Colonic mucosa (tissue), 4 donors: ENCODE measurements at regions not wholly inside any gene's neighbourhood (a gene's known extent, or its start where the extent isn't known, plus 50 kb on each side); places are given as distances from the start of the nearest gene placed in this dataset.

Source experiments
- DNase-seq: peaks from one replicate; pipeline ENCODE4 v3.0.0-alpha.2; 2020
- H3K27ac ChIP-seq: fragments of 200-600 bp; one replicate; pipeline ENCODE4 v1.8.0; 2021
- H3K27me3 ChIP-seq: fragments of 200-600 bp; one replicate; pipeline ENCODE4 v1.8.0; 2021
- H3K36me3 ChIP-seq: fragments of 200-600 bp; one replicate; pipeline ENCODE4 v1.8.0; 2021
- H3K4me1 ChIP-seq: fragments of 200-600 bp; one replicate; pipeline ENCODE4 v1.8.0; 2021; ENCODE audit warnings: mild to moderate bottlenecking
- H3K4me3 ChIP-seq: fragments of 200-600 bp; one replicate; pipeline ENCODE4 v1.8.0; 2021
- H3K9ac ChIP-seq, 2 donors: one replicate each; pipeline ENCODE4 v1.7.0; 2013; ENCODE audit warnings: control low read depth in 2 of 2, low read depth in 2 of 2, low read length in 2 of 2
- H3K9me3 ChIP-seq: fragments of 200-600 bp; one replicate; pipeline ENCODE4 v1.8.0; 2021
- CTCF ChIP-seq: fragments of 200-600 bp; IDR thresholded peaks from one replicate; pipeline ENCODE4 v1.8.0; 2022; ENCODE audit warnings: antibody characterized with exemption, mild to moderate bottlenecking
- intact Hi-C: fragments of 100-400 bp; cut with DNase I; formaldehyde crosslinking; loops from one replicate; pipeline ENCODE4 v1.14.1; 2022
- donor health status: healthy.
- donor health status: DM: no; HTN: no; CAD: no.
- donor health status: DM: no; HTN: no; CAD: no.

DNA sequence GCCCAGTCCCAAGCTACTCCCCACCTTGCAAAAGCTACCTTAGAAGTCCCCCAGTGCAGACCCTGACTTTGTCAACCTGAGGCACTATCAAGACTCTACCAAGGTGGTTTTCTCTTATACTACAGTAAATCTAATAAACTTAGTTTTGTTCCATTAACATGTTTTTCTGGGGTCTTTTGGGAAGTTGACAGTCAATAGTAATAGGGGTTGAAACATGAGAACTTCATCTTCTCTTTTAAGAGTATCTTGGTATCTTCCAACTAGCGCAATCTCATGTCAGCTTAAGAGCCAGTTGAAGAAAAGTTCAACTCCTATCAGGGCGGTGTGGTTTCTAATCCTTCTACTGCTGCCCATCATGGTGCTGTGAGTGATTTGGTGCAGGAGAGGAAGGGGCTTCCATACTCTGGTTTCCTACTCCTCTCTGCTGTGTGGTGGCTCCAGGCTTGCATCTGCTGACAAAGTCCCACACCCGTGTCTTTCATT, 164.2 kb downstream of the FOXA2 start:
- no peaks in the 10 kb centered on the region for H3K4me1 ChIP-seq
- TF ChIP-seq CTCF = no peak
- no peaks in the 10 kb centered on the region for H3K9me3 ChIP-seq
- no peak overlapping the region for H3K4me3 ChIP-seq
- DNase-seq = no peak
- H3K27ac ChIP-seq = no peak overlapping the region
- no peaks in the 10 kb centered on the region for H3K36me3 ChIP-seq
- intact Hi-C loops = no loop called here
- H3K27me3 ChIP-seq = no peaks in the 10 kb centered on the region
- no peak overlapping the region for H3K9ac ChIP-seq

DNA sequence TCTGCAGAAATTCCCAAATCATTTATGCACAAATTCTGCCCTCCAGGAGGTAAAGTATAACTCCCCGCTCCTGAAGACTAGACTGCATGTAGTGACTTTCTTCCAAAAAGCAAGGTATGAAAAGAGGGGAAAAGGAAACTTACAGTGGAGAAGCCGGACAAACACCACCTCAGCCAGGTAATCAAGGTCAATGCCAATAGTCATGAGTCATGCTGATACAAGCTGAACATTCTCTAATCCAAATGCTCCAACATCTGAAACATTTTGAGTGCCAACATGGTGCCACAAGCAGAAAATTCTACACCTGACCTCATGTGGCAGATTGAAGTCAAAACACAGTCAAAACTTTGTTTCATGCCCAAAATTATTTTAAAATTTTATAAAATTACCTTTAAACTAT, 165.6 kb downstream of the FOXA2 start:
- H3K4me1 ChIP-seq = no peaks in the 10 kb centered on the region
- intact Hi-C loops = no loop called here
- TF ChIP-seq CTCF = no peak
- no peaks in the 10 kb centered on the region for H3K9me3 ChIP-seq
- no peaks in the 10 kb centered on the region for H3K27me3 ChIP-seq
- DNase-seq = no peak
- no peak overlapping the region for H3K4me3 ChIP-seq
- no peak overlapping the region for H3K27ac ChIP-seq
- H3K36me3 ChIP-seq = no peaks in the 10 kb centered on the region
- H3K9ac ChIP-seq = no peak overlapping the region

GRCh38 chr20:22414305-22414742, 170.0 kb downstream of the FOXA2 start:
- no peaks in the 10 kb centered on the region for H3K36me3 ChIP-seq
- no peak for DNase-seq
- H3K4me1 ChIP-seq = no peaks in the 10 kb centered on the region
- intact Hi-C loops = no loop called here
- no peaks in the 10 kb centered on the region for H3K27me3 ChIP-seq
- no peak overlapping the region for H3K9ac ChIP-seq
- TF ChIP-seq CTCF = no peak
- H3K9me3 ChIP-seq = no peaks in the 10 kb centered on the region
- H3K27ac ChIP-seq = no peak overlapping the region
- H3K4me3 ChIP-seq = no peak overlapping the region

DNA sequence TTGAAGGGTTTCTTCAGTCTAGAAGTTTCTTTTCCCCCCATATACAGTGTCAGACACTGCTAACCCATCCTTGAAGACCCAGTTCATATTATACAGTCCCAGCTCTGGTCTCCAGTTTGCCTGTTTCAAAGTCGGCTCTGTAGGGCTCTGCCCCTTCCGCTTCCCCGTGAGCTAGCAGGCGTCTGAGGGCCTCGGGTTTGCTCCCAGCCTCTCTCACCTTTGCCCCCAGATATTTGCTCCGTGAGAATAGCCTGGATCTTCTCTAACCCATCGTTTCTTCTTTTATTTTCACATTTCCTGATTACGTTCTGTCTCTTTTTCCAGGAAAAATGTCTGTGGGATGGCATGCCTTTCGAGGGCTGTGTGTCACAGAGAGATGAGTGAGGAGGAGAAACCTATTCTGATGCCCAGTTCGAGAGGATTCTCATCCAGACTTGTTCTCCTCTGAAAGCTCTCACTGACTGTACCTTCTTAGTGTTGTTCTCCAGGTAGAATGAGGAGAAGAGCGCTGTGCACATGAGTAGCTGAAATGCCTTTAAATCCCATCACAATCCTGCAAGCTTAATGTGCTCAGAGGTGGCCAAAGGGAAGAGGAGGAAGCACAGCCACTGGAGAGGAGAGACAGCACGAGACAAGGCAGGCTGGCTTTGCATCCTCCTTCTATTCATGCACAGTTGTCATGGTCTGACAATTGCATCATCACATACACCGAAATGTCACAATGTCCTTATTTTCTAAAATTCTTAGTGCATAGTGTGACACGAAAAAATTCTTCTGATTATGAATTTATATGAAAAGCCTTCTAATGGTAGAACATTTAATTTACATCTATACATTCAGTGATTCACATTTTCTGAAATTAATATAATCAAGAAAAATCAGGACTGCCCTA, 171.1 kb downstream of the FOXA2 start:
- no peak overlapping the region for H3K27ac ChIP-seq
- H3K9me3 ChIP-seq = no peaks in the 10 kb centered on the region
- no peaks in the 10 kb centered on the region for H3K4me1 ChIP-seq
- TF ChIP-seq CTCF = no peak
- no peaks in the 10 kb centered on the region for H3K36me3 ChIP-seq
- H3K9ac ChIP-seq = no peak overlapping the region
- intact Hi-C loops = no loop called here
- H3K27me3 ChIP-seq = no peaks in the 10 kb centered on the region
- no peak overlapping the region for H3K4me3 ChIP-seq
- no peak for DNase-seq

DNA sequence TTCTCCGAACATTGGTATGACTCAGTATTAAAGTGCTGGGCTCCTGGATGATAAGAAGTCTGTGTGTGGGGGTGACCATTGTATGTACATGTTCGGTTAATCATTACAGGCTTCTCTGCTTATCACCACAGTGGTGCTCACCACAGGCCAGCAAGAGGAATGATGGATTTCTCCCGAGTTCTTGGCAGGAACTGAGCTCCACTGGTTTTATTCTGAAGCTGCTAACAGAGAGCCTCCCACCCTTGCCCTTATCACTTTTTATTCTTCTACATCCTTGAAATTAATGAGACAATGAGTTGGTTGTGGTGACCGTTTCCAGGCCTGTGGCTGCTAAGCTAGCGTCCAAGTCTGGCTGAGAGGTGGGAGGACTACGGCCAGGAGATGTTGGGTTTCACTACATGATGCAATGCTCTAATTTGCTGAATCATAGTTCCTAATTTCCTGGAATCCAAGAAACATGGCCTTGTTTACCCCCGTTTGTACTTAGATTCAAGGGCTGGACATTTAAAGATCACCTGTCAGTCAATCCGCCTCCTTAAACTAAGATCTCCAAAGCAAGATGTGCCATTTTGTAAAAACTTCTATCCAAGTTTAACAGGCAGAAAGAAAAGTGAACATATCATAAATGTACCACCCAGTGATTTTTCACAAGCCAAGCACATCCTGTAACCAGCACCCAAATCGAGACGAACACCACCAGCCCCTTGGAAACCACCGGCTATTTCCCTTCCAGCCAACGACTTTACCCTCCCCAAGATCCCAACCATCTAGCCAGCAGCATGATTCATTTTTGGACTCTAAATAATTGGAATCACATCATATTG, 172.5 kb downstream of the FOXA2 start:
- DNase-seq = peak; percentile 38
- no peak for TF ChIP-seq CTCF
- Histone ChIP-seq H3K4me3 (no peak overlapping the region), H3K36me3 (no peaks in the 10 kb centered on the region), H3K27me3 (no peaks in the 10 kb centered on the region), H3K4me1 (no peaks in the 10 kb centered on the region), H3K27ac (peak overlapping the region; percentile 14), H3K9ac (no peak overlapping the region), H3K9me3 (no peaks in the 10 kb centered on the region)
- intact Hi-C loops = no loop called here
